GM12878 (cell line): ENCODE measurements at regions not wholly inside any gene's neighbourhood (a gene's known extent, or its start where the extent isn't known, plus 50 kb on each side); places are given as distances from the start of the nearest gene placed in this dataset.

Source experiments
- ATAC-seq: fragments of 200-7000 bp; cut with Tn5 transposase; 3 replicates; pipeline ENCODE4 v1.9.1; 2020; ENCODE audit warnings: mild to moderate bottlenecking, moderate library complexity
- BruUV-seq: library from RNA; stranded (reverse); fragments of 400-500 nt; replicated peaks from 2 replicates; lab custom pipeline; 2021; lab: Mats Ljungman, UMichigan
- CTCF ChIA-PET: fragments of 300-600 bp; sonication (Branson Sonifier 250); formaldehyde crosslinking; extraction: SDS; loops from one replicate; lab custom pipeline; 2021; ENCODE audit warnings: inconsistent platforms; lab: Yijun Ruan, JAX
- POLR2A ChIA-PET: fragments of 350-600 bp; formaldehyde crosslinking; extraction: SDS; loops from one replicate; lab custom pipeline; 2021; ENCODE audit warnings: inconsistent platforms; lab: Charles Lee
- RAD21 ChIA-PET: fragments of 300-600 bp; sonication (Branson Sonifier 250); formaldehyde crosslinking; loops from one replicate; lab custom pipeline; 2023; ENCODE audit warnings: antibody characterized with exemption; ENCODE audit not compliant: unreplicated experiment; lab: Charles Lee
- SMC1A ChIA-PET: fragments of 300-600 bp; sonication (Branson Sonifier 250); formaldehyde crosslinking; loops from one replicate; lab custom pipeline; 2023; ENCODE audit not compliant: unreplicated experiment, uncharacterized antibody; lab: Charles Lee
- DNase-seq: peaks from one replicate; pipeline ENCODE4 v3.0.0-alpha.2; 2011; ENCODE audit warnings: low read depth, low spot score
- FAIRE-seq: peaks from 3 replicates; lab custom pipeline; 2011; peaks lifted over from hg19 to GRCh38; lab: Jason Lieb, UNC
- H2AFZ ChIP-seq: 2 replicates; pipeline ENCODE4 v1.6.0; 2011; ENCODE audit warnings: low read depth, low read length, control low read depth; ENCODE audit not compliant: control insufficient read depth
- H3K27ac ChIP-seq: 2 replicates; pipeline ENCODE4 v1.5.1; 2011; ENCODE audit warnings: control low read depth; ENCODE audit not compliant: control insufficient read depth, insufficient read depth
- H3K27me3 ChIP-seq, 2 experiments: replicated peaks in 1 of 2; 2 replicates each; pipeline versions ENCODE4 v1.6.0 to v1.6.1; 2011; ENCODE audit warnings: low read length in 1 of 2; ENCODE audit not compliant: control insufficient read depth in 2 of 2, insufficient read depth in 2 of 2
- H3K36me3 ChIP-seq, 2 experiments: 2 replicates each; pipeline ENCODE4 v1.5.1; 2011; ENCODE audit warnings: low read length in 1 of 2; ENCODE audit not compliant: control insufficient read depth in 2 of 2, insufficient read depth in 2 of 2
- H3K4me1 ChIP-seq: 2 replicates; pipeline ENCODE4 v1.6.1; 2011; ENCODE audit warnings: mild to moderate bottlenecking, low read length, moderate library complexity, mixed read lengths; ENCODE audit not compliant: control insufficient read depth, insufficient read depth
- H3K4me2 ChIP-seq: 2 replicates; pipeline ENCODE4 v1.6.0; 2011; ENCODE audit warnings: control low read depth; ENCODE audit not compliant: control insufficient read depth, insufficient read depth
- H3K4me3 ChIP-seq: fragments of 200-600 bp; sonication (generic); 2 replicates; pipeline ENCODE4 v1.5.1; 2016
- H3K79me2 ChIP-seq: 2 replicates; pipeline ENCODE4 v1.6.0; 2011; ENCODE audit warnings: low read length; ENCODE audit not compliant: control insufficient read depth, insufficient read depth
- H3K9ac ChIP-seq: 2 replicates; pipeline ENCODE4 v1.8.0; 2011; ENCODE audit warnings: low read length, control low read depth, mixed read lengths; ENCODE audit not compliant: control insufficient read depth, insufficient read depth
- H3K9me3 ChIP-seq: replicated peaks from 3 replicates; pipeline ENCODE4 v1.5.1; 2011; ENCODE audit warnings: mild to moderate bottlenecking, low read length; ENCODE audit not compliant: control insufficient read depth, insufficient read depth
- H4K20me1 ChIP-seq: 2 replicates; pipeline ENCODE4 v1.6.0; 2011; ENCODE audit not compliant: control insufficient read depth, insufficient read depth
- ASH2L ChIP-seq: fragments of 300-600, 200-600 bp; sonication (generic); IDR thresholded peaks from 2 replicates; pipeline ENCODE4 v1.6.1; 2017; ENCODE audit warnings: low read depth, mild to moderate bottlenecking, borderline replicate concordance
- ATF2 ChIP-seq: IDR thresholded peaks from 2 replicates; pipeline ENCODE4 v1.6.1; 2012; ENCODE audit warnings: low read length, inconsistent platforms
- BACH1 ChIP-seq: fragments of 450-650 bp; IDR thresholded peaks from 2 replicates; pipeline ENCODE4 v1.6.1; 2017; ENCODE audit warnings: mild to moderate bottlenecking, borderline replicate concordance
- CBX3 ChIP-seq: fragments of 200-600 bp; sonication (generic); IDR thresholded peaks from 2 replicates; pipeline ENCODE4 v1.6.1; 2016; ENCODE audit warnings: low read depth, borderline replicate concordance
- JUNB ChIP-seq: IDR thresholded peaks from 2 replicates; pipeline ENCODE4 v1.6.1; 2016; ENCODE audit warnings: antibody characterized with exemption, mild to moderate bottlenecking
- MEF2A ChIP-seq: IDR thresholded peaks from 2 replicates; pipeline ENCODE4 v1.6.1; 2011; ENCODE audit warnings: low read depth, mild to moderate bottlenecking, low read length, moderate library complexity; ENCODE audit not compliant: insufficient read depth
- NR2C1 ChIP-seq: fragments of 450-650 bp; IDR thresholded peaks from 2 replicates; pipeline ENCODE4 v1.6.1; 2017; ENCODE audit warnings: antibody characterized with exemption, mild to moderate bottlenecking, moderate library complexity
- PKNOX1 ChIP-seq: fragments of 450-650 bp; IDR thresholded peaks from 2 replicates; pipeline ENCODE4 v1.6.1; 2016; ENCODE audit warnings: mild to moderate bottlenecking
- PML ChIP-seq: IDR thresholded peaks from 2 replicates; pipeline ENCODE4 v1.6.1; 2012; ENCODE audit warnings: low read length, inconsistent platforms
- TAF1 ChIP-seq: IDR thresholded peaks from 2 replicates; pipeline ENCODE4 v1.6.1; 2011; ENCODE audit warnings: mild to moderate bottlenecking, low read depth, low read length, borderline replicate concordance
- YBX1 ChIP-seq: fragments of 450-650 bp; IDR thresholded peaks from 2 replicates; pipeline ENCODE4 v1.6.1; 2016; ENCODE audit warnings: antibody characterized with exemption
- ZNF207 ChIP-seq: fragments of 450-650 bp; IDR thresholded peaks from 2 replicates; pipeline ENCODE4 v1.6.1; 2014; ENCODE audit warnings: antibody characterized with exemption, mild to moderate bottlenecking, borderline replicate concordance
- WGBS: methylation state at CpG from one replicate; pipeline ENCODE4 v1.1.6; 2016; ENCODE audit warnings: low lambda C conversion rate; ENCODE audit not compliant: insufficient replicate concordance, insufficient coverage; ENCODE audit errors: missing lambda C conversion rate; 5-methylcytosine and 5-hydroxymethylcytosine counted together
- in situ Hi-C: fragments of 300-500 bp; cut with MboI; formaldehyde crosslinking; loops from 9 replicates; pipeline ENCODE4 v1.14.3; 2018; ENCODE audit warnings: mixed read lengths
- intact Hi-C: fragments of 100-400 bp; cut with micrococcal nuclease; formaldehyde crosslinking; loops from one replicate; pipeline ENCODE4 v1.14.2; 2022; ENCODE audit not compliant: unreplicated experiment
- TF ChIP-seq, protein P1 (sequence below): IDR thresholded peaks from 2 replicates; pipeline ENCODE4 v1.6.1; 2012; ENCODE audit warnings: low read depth, low read length, improper control_type of control experiment
- TF ChIP-seq, protein P2 (sequence below): fragments of 450-650 bp; IDR thresholded peaks from 2 replicates; pipeline ENCODE4 v1.6.1; 2016; ENCODE audit warnings: mild to moderate bottlenecking

DNA sequence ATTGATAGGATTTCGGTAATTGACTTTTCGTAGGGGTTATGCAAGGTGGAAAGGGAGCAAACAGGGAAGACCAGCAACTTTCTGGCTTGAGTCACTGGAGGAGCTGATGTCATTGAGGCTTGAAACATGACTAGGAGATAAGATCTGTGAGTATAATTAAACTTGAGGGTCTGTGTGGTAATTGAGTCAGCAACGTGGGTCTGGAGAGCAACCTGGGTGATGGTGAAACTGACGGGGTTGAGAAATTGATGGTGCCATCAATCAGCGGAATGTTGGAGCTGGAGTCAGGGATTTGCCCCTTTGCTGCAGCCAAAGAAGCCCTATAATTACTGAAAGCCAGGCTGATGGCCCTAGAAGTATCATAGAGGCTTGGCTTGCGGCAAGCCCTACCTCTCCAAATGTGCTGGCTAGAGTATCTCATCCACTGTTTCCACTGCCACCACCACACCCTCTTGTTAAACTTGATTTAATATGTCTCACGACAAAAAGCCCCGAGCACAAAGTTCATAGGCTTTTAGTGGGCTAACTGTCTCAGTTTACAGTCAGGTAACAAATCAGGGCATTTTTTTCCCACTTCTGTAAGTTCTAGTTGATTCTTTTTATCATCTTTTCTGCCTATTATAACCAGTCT is 186.9 kb upstream of the ELAC2 start:
- FAIRE-seq, result no peak
- in situ Hi-C loops, result loop anchor here (25.0 kb wide), 1 partner anchor 108 kb away; no protein-coding TSS in a partner anchor
- Histone ChIP-seq H3K36me3 (no peaks in the 10 kb centered on the region), H3K4me2 (no peak overlapping the region), H3K27me3 (no peaks in the 10 kb centered on the region), H3K4me3 (no peak overlapping the region), H3K9ac (no peak overlapping the region), H4K20me1 (no peaks in the 10 kb centered on the region), H2AFZ (no peak overlapping the region), H3K4me1 (no peaks in the 10 kb centered on the region), H3K27ac (no peak overlapping the region), H3K9me3 (no peaks in the 10 kb centered on the region; the same call in 2 of the 3 replicates), H3K79me2 (no peaks in the 10 kb centered on the region)
- RAD21 ChIA-PET, result no interaction called here
- TF ChIP-seq CBX3, result no peak
- no peak for TF ChIP-seq JUNB
- POLR2A ChIA-PET, result no interaction called here
- DNase-seq, result no peak
- ATAC-seq, result no peak
- intact Hi-C loops, result no loop called here
- SMC1A ChIA-PET, result interaction anchor here (0.6 kb wide), 1 partner anchor 1066 kb away, joined by 3 read pairs; no protein-coding TSS in a partner anchor
- WGBS, result 13% methylated on average over 8 of the region's 8 CpGs
- CTCF ChIA-PET, result no interaction called here
- no TSS peak for BruUV-seq

GRCh38 chr17:13202835-13203234 is 185.0 kb upstream of the ELAC2 start:
- H3K27ac ChIP-seq, result no peak overlapping the region
- DNase-seq (no peak), ATAC-seq (no peak), FAIRE-seq (no peak)
- H3K27me3 ChIP-seq, result no peaks in the 10 kb centered on the region
- in situ Hi-C loops (loop anchor here (25.0 kb wide), 1 partner anchor 109 kb away; no protein-coding TSS in a partner anchor), intact Hi-C loops (no loop called here)
- no peak overlapping the region for H3K4me2 ChIP-seq
- no peaks in the 10 kb centered on the region for H3K79me2 ChIP-seq
- no peaks in the 10 kb centered on the region for H3K4me1 ChIP-seq
- no TSS peak for BruUV-seq
- no peaks in the 10 kb centered on the region; the same call in 2 of the 3 replicates for H3K9me3 ChIP-seq
- CTCF ChIA-PET, result no interaction called here
- RAD21 ChIA-PET, result no interaction called here
- H3K4me3 ChIP-seq, result no peak overlapping the region
- H4K20me1 ChIP-seq, result no peaks in the 10 kb centered on the region
- no peak overlapping the region for H3K9ac ChIP-seq
- WGBS, result 0% methylated on average over 2 of the region's 2 CpGs
- H2AFZ ChIP-seq, result no peak overlapping the region
- POLR2A ChIA-PET, result no interaction called here
- H3K36me3 ChIP-seq, result no peaks in the 10 kb centered on the region
- SMC1A ChIA-PET, result no interaction called here
- TF ChIP-seq CBX3, result no peak
- TF ChIP-seq ZNF207, result no peak
- TF ChIP-seq, protein P1, sequence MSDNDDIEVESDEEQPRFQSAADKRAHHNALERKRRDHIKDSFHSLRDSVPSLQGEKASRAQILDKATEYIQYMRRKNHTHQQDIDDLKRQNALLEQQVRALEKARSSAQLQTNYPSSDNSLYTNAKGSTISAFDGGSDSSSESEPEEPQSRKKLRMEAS, result no peak
- TF ChIP-seq PML, result no peak
- no peak for TF ChIP-seq MEF2A
- no peak for TF ChIP-seq PKNOX1
- TF ChIP-seq BACH1, result no peak
- no peak for TF ChIP-seq ASH2L
- TF ChIP-seq, protein P2, sequence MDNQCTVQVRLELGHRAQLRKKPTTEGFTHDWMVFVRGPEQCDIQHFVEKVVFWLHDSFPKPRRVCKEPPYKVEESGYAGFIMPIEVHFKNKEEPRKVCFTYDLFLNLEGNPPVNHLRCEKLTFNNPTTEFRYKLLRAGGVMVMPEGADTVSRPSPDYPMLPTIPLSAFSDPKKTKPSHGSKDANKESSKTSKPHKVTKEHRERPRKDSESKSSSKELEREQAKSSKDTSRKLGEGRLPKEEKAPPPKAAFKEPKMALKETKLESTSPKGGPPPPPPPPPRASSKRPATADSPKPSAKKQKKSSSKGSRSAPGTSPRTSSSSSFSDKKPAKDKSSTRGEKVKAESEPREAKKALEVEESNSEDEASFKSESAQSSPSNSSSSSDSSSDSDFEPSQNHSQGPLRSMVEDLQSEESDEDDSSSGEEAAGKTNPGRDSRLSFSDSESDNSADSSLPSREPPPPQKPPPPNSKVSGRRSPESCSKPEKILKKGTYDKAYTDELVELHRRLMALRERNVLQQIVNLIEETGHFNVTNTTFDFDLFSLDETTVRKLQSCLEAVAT, result no peak
- no peak for TF ChIP-seq NR2C1
- TF ChIP-seq YBX1, result no peak
- TF ChIP-seq TAF1, result no peak
- no peak for TF ChIP-seq ATF2
